ENCODE measurements at regions not wholly inside any gene's neighbourhood (a gene's known extent, or its start where the extent isn't known, plus 50 kb on each side); places are given as distances from the start of the nearest gene placed in this dataset.

GRCh38 chr3:102025606-102026270 is 176.4 kb downstream of the NFKBIZ start:
- no peak for ATAC-seq
- intact Hi-C loops (cut with DNase I; ENCODE audit: low total_unique reads) = no loop called here
- TF ChIP-seq, protein P1, sequence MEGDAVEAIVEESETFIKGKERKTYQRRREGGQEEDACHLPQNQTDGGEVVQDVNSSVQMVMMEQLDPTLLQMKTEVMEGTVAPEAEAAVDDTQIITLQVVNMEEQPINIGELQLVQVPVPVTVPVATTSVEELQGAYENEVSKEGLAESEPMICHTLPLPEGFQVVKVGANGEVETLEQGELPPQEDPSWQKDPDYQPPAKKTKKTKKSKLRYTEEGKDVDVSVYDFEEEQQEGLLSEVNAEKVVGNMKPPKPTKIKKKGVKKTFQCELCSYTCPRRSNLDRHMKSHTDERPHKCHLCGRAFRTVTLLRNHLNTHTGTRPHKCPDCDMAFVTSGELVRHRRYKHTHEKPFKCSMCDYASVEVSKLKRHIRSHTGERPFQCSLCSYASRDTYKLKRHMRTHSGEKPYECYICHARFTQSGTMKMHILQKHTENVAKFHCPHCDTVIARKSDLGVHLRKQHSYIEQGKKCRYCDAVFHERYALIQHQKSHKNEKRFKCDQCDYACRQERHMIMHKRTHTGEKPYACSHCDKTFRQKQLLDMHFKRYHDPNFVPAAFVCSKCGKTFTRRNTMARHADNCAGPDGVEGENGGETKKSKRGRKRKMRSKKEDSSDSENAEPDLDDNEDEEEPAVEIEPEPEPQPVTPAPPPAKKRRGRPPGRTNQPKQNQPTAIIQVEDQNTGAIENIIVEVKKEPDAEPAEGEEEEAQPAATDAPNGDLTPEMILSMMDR (IDR thresholded peaks at IDR 0.05 in 4 of 5, conservative IDR thresholded peaks at IDR 0.05 in 1 of 5) = no peak
- TF ChIP-seq POLR2A (IDR thresholded peaks at IDR 0.05) = no peak
- no peaks in the 10 kb centered on the region for H3K4me1 ChIP-seq
- DNase-seq = no peak
- in situ Hi-C loops (cut with MboI; ENCODE audit: low sequenced_read_pairs in 4 of 4) = no loop called here
- H3K36me3 ChIP-seq = no peaks in the 10 kb centered on the region
- no peaks in the 10 kb centered on the region for H3K27me3 ChIP-seq
- H3K27ac ChIP-seq = no peak overlapping the region
- H3K9me3 ChIP-seq = no peaks in the 10 kb centered on the region
- H3K4me3 ChIP-seq = no peak overlapping the region

GRCh38 chr3:102026656-102027055 is 177.3 kb downstream of the NFKBIZ start:
- Histone ChIP-seq H3K4me3 (no peak overlapping the region), H3K27me3 (no peaks in the 10 kb centered on the region), H3K36me3 (no peaks in the 10 kb centered on the region), H3K27ac (no peak overlapping the region), H3K9me3 (no peaks in the 10 kb centered on the region), H3K4me1 (no peaks in the 10 kb centered on the region)
- DNase-seq (no peak), ATAC-seq (no peak)
- in situ Hi-C loops (cut with MboI; ENCODE audit: low sequenced_read_pairs in 4 of 4) (no loop called here), intact Hi-C loops (cut with DNase I; ENCODE audit: low total_unique reads) (no loop called here)
- TF ChIP-seq POLR2A (IDR thresholded peaks at IDR 0.05) = no peak
- TF ChIP-seq, protein P1 (IDR thresholded peaks at IDR 0.05 in 4 of 5, conservative IDR thresholded peaks at IDR 0.05 in 1 of 5) = no peak

DNA sequence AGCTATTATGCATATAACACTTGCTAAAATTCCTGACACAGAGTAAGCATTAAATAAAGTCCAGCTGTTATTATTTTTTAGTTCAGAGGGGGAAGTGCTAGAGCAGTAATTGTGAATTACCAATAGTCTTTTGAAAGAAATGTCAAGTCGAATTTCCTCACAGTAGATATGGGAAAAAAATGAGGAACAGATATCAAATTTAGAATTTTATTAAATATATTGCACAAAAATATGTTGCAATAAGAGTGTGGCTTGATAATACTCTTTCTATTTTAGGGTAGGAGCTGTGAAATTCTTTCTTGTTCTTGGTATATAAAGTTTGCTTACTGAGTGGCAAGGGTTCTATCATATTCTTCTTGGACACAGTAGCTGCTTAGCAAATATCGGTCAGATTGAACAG is 181.3 kb downstream of the NFKBIZ start:
- ATAC-seq (no peak), DNase-seq (no peak)
- intact Hi-C loops (cut with DNase I; ENCODE audit: low total_unique reads) (no loop called here), in situ Hi-C loops (cut with MboI; ENCODE audit: low sequenced_read_pairs in 4 of 4) (no loop called here)
- no peaks in the 10 kb centered on the region for H3K27me3 ChIP-seq
- H3K36me3 ChIP-seq = no peaks in the 10 kb centered on the region
- H3K4me3 ChIP-seq = no peak overlapping the region
- H3K9me3 ChIP-seq = no peaks in the 10 kb centered on the region
- TF ChIP-seq, protein P1 (IDR thresholded peaks at IDR 0.05 in 4 of 5, conservative IDR thresholded peaks at IDR 0.05 in 1 of 5) = no peak
- no peak for TF ChIP-seq POLR2A (IDR thresholded peaks at IDR 0.05)
- no peaks in the 10 kb centered on the region for H3K4me1 ChIP-seq
- no peak overlapping the region for H3K27ac ChIP-seq

DNA sequence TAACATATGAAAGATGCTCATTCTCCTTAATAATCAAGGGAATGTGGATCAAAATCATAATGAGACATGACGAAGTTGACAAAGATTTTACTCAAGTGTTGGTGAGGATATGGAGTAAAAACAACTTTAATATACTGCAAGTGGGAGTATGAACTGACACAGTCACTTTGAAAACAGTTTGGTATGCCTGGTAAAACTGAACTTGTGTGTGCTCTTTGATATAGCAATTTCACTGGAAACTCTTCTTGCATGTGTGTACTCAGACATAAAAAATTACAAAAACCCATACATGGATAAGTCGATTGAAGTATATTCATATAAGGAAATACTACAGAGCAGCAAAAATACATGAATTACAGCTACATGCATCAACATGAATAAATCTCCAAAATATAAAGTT is 182.5 kb downstream of the NFKBIZ start:
- TF ChIP-seq, protein P1 (IDR thresholded peaks at IDR 0.05 in 4 of 5, conservative IDR thresholded peaks at IDR 0.05 in 1 of 5) = no peak
- TF ChIP-seq POLR2A (IDR thresholded peaks at IDR 0.05) = no peak
- Histone ChIP-seq H3K27ac (no peak overlapping the region), H3K36me3 (no peaks in the 10 kb centered on the region), H3K27me3 (no peaks in the 10 kb centered on the region), H3K4me3 (no peak overlapping the region), H3K9me3 (no peaks in the 10 kb centered on the region), H3K4me1 (no peaks in the 10 kb centered on the region)
- ATAC-seq (no peak), DNase-seq (no peak)
- intact Hi-C loops (cut with DNase I; ENCODE audit: low total_unique reads) (no loop called here), in situ Hi-C loops (cut with MboI; ENCODE audit: low sequenced_read_pairs in 4 of 4) (no loop called here)

Data from gastrocnemius medialis (tissue), 4 donors.